ENCODE measurements at regions not wholly inside any gene's neighbourhood (a gene's known extent, or its start where the extent isn't known, plus 50 kb on each side); places are given as distances from the start of the nearest gene placed in this dataset.

DNA sequence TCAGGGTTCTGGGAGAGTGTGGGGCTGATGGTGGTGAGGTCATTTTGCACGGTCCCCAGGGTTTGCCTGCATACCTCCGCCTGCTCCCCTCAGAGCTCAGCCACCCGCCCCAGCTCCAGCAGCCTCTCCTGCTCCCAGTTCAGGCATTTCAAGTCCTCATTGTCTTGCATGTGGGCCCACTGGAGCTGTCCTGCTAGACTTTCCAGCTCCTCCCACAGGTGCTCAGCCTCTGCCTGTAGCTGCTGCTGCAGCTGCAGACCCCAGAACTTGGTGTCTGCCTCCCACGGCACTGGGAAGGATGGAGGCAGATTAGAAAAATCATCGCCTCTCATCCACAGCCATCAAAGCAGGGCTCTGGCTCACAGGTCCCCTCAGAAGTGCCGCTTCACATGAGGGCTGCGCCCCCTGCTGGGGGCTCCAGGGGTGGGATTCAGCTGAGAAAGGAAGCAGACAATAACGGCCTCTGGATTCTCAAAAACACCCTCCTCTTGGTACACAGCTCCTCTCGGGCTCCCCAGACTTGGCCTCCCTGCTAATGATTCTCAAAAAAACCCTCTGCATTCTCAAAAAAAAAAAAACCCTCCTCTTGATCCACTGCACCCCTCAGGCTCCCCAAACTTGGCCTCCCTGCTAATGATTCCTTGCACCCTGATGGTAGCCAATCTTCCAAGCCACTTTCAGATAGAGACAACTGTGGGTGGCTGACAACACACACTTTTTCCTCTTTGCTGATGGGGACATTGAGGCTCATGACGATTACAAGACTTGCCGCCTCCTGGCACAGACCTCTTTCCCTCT lies 89.3 kb upstream of the C2CD4B start:
- TF ChIP-seq, protein P1, sequence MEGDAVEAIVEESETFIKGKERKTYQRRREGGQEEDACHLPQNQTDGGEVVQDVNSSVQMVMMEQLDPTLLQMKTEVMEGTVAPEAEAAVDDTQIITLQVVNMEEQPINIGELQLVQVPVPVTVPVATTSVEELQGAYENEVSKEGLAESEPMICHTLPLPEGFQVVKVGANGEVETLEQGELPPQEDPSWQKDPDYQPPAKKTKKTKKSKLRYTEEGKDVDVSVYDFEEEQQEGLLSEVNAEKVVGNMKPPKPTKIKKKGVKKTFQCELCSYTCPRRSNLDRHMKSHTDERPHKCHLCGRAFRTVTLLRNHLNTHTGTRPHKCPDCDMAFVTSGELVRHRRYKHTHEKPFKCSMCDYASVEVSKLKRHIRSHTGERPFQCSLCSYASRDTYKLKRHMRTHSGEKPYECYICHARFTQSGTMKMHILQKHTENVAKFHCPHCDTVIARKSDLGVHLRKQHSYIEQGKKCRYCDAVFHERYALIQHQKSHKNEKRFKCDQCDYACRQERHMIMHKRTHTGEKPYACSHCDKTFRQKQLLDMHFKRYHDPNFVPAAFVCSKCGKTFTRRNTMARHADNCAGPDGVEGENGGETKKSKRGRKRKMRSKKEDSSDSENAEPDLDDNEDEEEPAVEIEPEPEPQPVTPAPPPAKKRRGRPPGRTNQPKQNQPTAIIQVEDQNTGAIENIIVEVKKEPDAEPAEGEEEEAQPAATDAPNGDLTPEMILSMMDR (conservative IDR thresholded peaks at IDR 0.05; ENCODE audit: low read length): peak; percentile 87
- TF ChIP-seq EZH2phosphoT487 (IDR thresholded peaks at IDR 0.05; ENCODE audit: borderline replicate concordance, low read depth, low read length): no peak
